Fibroblast of lung (primary cell): ENCODE measurements at regions not wholly inside any gene's neighbourhood (a gene's known extent, or its start where the extent isn't known, plus 50 kb on each side); places are given as distances from the start of the nearest gene placed in this dataset.

Source experiments
- DNase-seq, 2 donors: peaks; one replicate each; pipeline versions ENCODE4 v3.0.0 to v3.0.0-alpha.2; 2010; ENCODE audit warnings: low read depth in 2 of 2
- H2AFZ ChIP-seq: 2 replicates; pipeline ENCODE4 v1.5.1; 2012; ENCODE audit warnings: low read length, control low read depth, inconsistent platforms
- H3K27ac ChIP-seq: 2 replicates; pipeline ENCODE4 v1.5.1; 2011; ENCODE audit warnings: low read length, control low read depth; ENCODE audit not compliant: insufficient read depth
- H3K27me3 ChIP-seq: 2 replicates; pipeline ENCODE4 v1.5.1; 2011; ENCODE audit warnings: mild to moderate bottlenecking, low read length; ENCODE audit not compliant: control insufficient read depth, insufficient read depth
- H3K36me3 ChIP-seq: 2 replicates; pipeline ENCODE4 v1.5.1; 2011; ENCODE audit warnings: low read length; ENCODE audit not compliant: control insufficient read depth, insufficient read depth
- H3K4me1 ChIP-seq: 2 replicates; pipeline ENCODE4 v1.5.1; 2011; ENCODE audit warnings: low read length; ENCODE audit not compliant: control insufficient read depth, insufficient read depth; ENCODE audit errors: extremely low read depth
- H3K4me2 ChIP-seq: 2 replicates; pipeline ENCODE4 v1.5.1; 2011; ENCODE audit warnings: low read length, control low read depth; ENCODE audit not compliant: insufficient read depth; ENCODE audit errors: extremely low read depth
- H3K4me3 ChIP-seq, 4 experiments: fragments of 200-600 bp in 1 of 4; sonication (generic) in 1 of 4; replicated peaks in 1 of 4; 2 replicates each; pipeline ENCODE4 v1.5.1; 2011 to 2016; ENCODE audit warnings: low read length in 4 of 4, low read depth in 3 of 4, mild to moderate bottlenecking in 3 of 4, control low read depth in 2 of 4, inconsistent platforms in 1 of 4, mixed read lengths in 1 of 4; ENCODE audit not compliant: insufficient read depth in 1 of 4; ENCODE audit errors: control extremely low read depth in 1 of 4
- H3K79me2 ChIP-seq: 2 replicates; pipeline ENCODE4 v1.5.1; 2012; ENCODE audit warnings: mild to moderate bottlenecking, low read length, inconsistent platforms; ENCODE audit not compliant: control insufficient read depth, insufficient read depth
- H3K9ac ChIP-seq: 2 replicates; pipeline ENCODE4 v1.5.1; 2011; ENCODE audit warnings: mild to moderate bottlenecking, low read length, control low read depth; ENCODE audit not compliant: insufficient read depth
- H3K9me3 ChIP-seq: 2 replicates; pipeline ENCODE4 v1.5.1; 2012; ENCODE audit warnings: low read depth, low read length; ENCODE audit not compliant: control insufficient read depth, insufficient read depth
- H4K20me1 ChIP-seq: 2 replicates; pipeline ENCODE4 v1.5.1; 2011; ENCODE audit warnings: low read length; ENCODE audit not compliant: control insufficient read depth, insufficient read depth; ENCODE audit errors: extremely low read depth
- EZH2 ChIP-seq: IDR thresholded peaks from 2 replicates; pipeline ENCODE4 v1.5.1; 2012; ENCODE audit warnings: low read length, control low read depth, mild to moderate bottlenecking; ENCODE audit errors: missing control alignments
- TF ChIP-seq, protein P1 (sequence below), 2 donors: IDR thresholded peaks in 1 of 2; conservative IDR thresholded peaks in 1 of 2; 1 replicate in 1 of 2; 2 replicates in 1 of 2; pipeline ENCODE4 v1.5.1; 2011 to 2012; ENCODE audit warnings: low read length in 2 of 2, control low read depth in 1 of 2, inconsistent platforms in 1 of 2, low read depth in 1 of 2, mild to moderate bottlenecking in 1 of 2

DNA sequence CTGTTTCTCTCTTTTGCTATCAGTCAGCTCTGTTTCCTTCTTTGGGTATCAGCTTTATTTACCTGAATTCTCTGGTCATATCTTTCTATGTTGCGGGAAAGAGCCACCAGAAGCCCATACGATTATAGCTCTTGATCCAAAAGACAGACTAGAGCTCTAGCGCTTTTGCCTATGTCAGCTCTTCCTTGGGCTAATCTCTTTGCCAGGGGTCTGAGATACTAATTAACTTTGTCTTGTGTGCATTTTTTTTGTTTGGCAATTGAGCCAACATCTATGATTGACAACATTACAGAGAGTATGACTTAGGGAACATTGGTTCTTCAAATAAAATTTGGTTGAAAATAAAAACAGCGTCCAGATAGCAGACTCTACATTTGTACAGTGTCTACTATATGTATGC lies 603.0 kb downstream of the KCTD16 start:
- Histone ChIP-seq H3K27ac (no peak overlapping the region), H3K36me3 (no peaks in the 10 kb centered on the region), H3K4me3 (no peak overlapping the region), H3K4me2 (no peak overlapping the region), H4K20me1 (no peaks in the 10 kb centered on the region), H3K9me3 (no peaks in the 10 kb centered on the region), H3K79me2 (no peaks in the 10 kb centered on the region), H3K4me1 (no peaks in the 10 kb centered on the region), H2AFZ (no peak overlapping the region), H3K27me3 (no peaks in the 10 kb centered on the region), H3K9ac (no peak overlapping the region)
- no peak for TF ChIP-seq EZH2
- TF ChIP-seq, protein P1, sequence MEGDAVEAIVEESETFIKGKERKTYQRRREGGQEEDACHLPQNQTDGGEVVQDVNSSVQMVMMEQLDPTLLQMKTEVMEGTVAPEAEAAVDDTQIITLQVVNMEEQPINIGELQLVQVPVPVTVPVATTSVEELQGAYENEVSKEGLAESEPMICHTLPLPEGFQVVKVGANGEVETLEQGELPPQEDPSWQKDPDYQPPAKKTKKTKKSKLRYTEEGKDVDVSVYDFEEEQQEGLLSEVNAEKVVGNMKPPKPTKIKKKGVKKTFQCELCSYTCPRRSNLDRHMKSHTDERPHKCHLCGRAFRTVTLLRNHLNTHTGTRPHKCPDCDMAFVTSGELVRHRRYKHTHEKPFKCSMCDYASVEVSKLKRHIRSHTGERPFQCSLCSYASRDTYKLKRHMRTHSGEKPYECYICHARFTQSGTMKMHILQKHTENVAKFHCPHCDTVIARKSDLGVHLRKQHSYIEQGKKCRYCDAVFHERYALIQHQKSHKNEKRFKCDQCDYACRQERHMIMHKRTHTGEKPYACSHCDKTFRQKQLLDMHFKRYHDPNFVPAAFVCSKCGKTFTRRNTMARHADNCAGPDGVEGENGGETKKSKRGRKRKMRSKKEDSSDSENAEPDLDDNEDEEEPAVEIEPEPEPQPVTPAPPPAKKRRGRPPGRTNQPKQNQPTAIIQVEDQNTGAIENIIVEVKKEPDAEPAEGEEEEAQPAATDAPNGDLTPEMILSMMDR (conservative IDR thresholded peaks at IDR 0.05 in 1 of 2, IDR thresholded peaks at IDR 0.05 in 1 of 2; ENCODE audit: low read depth in 1 of 2, low read length in 2 of 2) = no peak
- no peak for DNase-seq

GRCh38 chr5:144771802-144772201 lies 601.1 kb downstream of the KCTD16 start:
- TF ChIP-seq, protein P1 (conservative IDR thresholded peaks at IDR 0.05 in 1 of 2, IDR thresholded peaks at IDR 0.05 in 1 of 2; ENCODE audit: low read depth in 1 of 2, low read length in 2 of 2) = no peak
- no peak for TF ChIP-seq EZH2
- Histone ChIP-seq H3K9ac (no peak overlapping the region), H3K9me3 (no peaks in the 10 kb centered on the region), H3K27me3 (no peaks in the 10 kb centered on the region), H4K20me1 (no peaks in the 10 kb centered on the region), H2AFZ (no peak overlapping the region), H3K36me3 (no peaks in the 10 kb centered on the region), H3K79me2 (no peaks in the 10 kb centered on the region), H3K27ac (no peak overlapping the region), H3K4me1 (no peaks in the 10 kb centered on the region), H3K4me3 (no peak overlapping the region), H3K4me2 (no peak overlapping the region)
- no peak for DNase-seq

GRCh38 chr5:144742361-144742760 lies 571.7 kb downstream of the KCTD16 start:
- H3K79me2 ChIP-seq = no peaks in the 10 kb centered on the region
- DNase-seq = no peak
- no peaks in the 10 kb centered on the region for H3K36me3 ChIP-seq
- H2AFZ ChIP-seq = no peak overlapping the region
- H3K9me3 ChIP-seq = no peaks in the 10 kb centered on the region
- no peak overlapping the region for H3K4me3 ChIP-seq
- H4K20me1 ChIP-seq = no peaks in the 10 kb centered on the region
- no peak overlapping the region for H3K9ac ChIP-seq
- no peak for TF ChIP-seq EZH2
- TF ChIP-seq, protein P1 (conservative IDR thresholded peaks at IDR 0.05 in 1 of 2, IDR thresholded peaks at IDR 0.05 in 1 of 2; ENCODE audit: low read depth in 1 of 2, low read length in 2 of 2) = no peak
- H3K4me1 ChIP-seq = no peaks in the 10 kb centered on the region
- no peaks in the 10 kb centered on the region for H3K27me3 ChIP-seq
- no peak overlapping the region for H3K27ac ChIP-seq
- no peak overlapping the region for H3K4me2 ChIP-seq
